Liver (tissue), 8 donors: ENCODE measurements at regions not wholly inside any gene's neighbourhood (a gene's known extent, or its start where the extent isn't known, plus 50 kb on each side); places are given as distances from the start of the nearest gene placed in this dataset.

Source experiments
- DNase-seq: peaks from one replicate; pipeline ENCODE4 v3.0.0-alpha.2; 2017; ENCODE audit warnings: low spot score
- H3K27ac ChIP-seq, 2 donors: one replicate each; pipeline ENCODE4 v1.7.0; 2013; ENCODE audit warnings: inconsistent platforms in 2 of 2, low read length in 2 of 2, control low read depth in 1 of 2, low read depth in 1 of 2, mild to moderate bottlenecking in 1 of 2
- H3K27me3 ChIP-seq, 4 donors: one replicate each; pipeline versions ENCODE4 v1.6.1 to v1.7.0; 2013; ENCODE audit warnings: low read length in 3 of 4, inconsistent platforms in 1 of 4, mild to moderate bottlenecking in 1 of 4, moderate library complexity in 1 of 4; ENCODE audit not compliant: control insufficient read depth in 4 of 4, insufficient read depth in 4 of 4
- H3K36me3 ChIP-seq, 4 donors: one replicate each; pipeline versions ENCODE4 v1.6.1 to v1.7.0; 2013; ENCODE audit warnings: low read length in 3 of 4, mild to moderate bottlenecking in 3 of 4, low read depth in 1 of 4, moderate library complexity in 1 of 4; ENCODE audit not compliant: control insufficient read depth in 4 of 4, insufficient read depth in 3 of 4
- H3K4me1 ChIP-seq, 4 donors: one replicate each; pipeline versions ENCODE4 v1.6.1 to v1.7.0; 2013; ENCODE audit warnings: low read length in 3 of 4, mild to moderate bottlenecking in 3 of 4, moderate library complexity in 1 of 4; ENCODE audit not compliant: control insufficient read depth in 4 of 4, insufficient read depth in 4 of 4
- H3K4me3 ChIP-seq, 3 donors: one replicate each; pipeline versions ENCODE4 v1.6.1 to v1.7.0; 2013; ENCODE audit warnings: low read length in 3 of 3, control low read depth in 1 of 3, low read depth in 1 of 3, mild to moderate bottlenecking in 1 of 3
- H3K9ac ChIP-seq, 2 donors: one replicate each; pipeline ENCODE4 v1.7.0; 2013; ENCODE audit warnings: low read length in 2 of 2, mild to moderate bottlenecking in 2 of 2, moderate library complexity in 2 of 2, control low read depth in 1 of 2, low read depth in 1 of 2
- H3K9me3 ChIP-seq, 4 donors: one replicate each; pipeline versions ENCODE4 v1.6.1 to v1.7.0; 2013; ENCODE audit warnings: low read length in 3 of 4; ENCODE audit not compliant: control insufficient read depth in 4 of 4
- ATF3 ChIP-seq: IDR thresholded peaks from 2 replicates; pipeline ENCODE4 v1.6.1; 2016; ENCODE audit warnings: antibody characterized with exemption
- CTCF ChIP-seq: fragments of 150-350 bp; IDR thresholded peaks from 2 replicates; pipeline ENCODE4 v1.5.1; 2017; ENCODE audit warnings: improper control_type of control experiment, low read depth, low read length; ENCODE audit not compliant: missing input control
- EGR1 ChIP-seq, 2 donors: IDR thresholded peaks; 2 replicates each; pipeline ENCODE4 v1.6.1; 2016 to 2018; ENCODE audit warnings: antibody characterized with exemption in 2 of 2, low read depth in 2 of 2
- FOXA1 ChIP-seq: IDR thresholded peaks from 2 replicates; pipeline ENCODE4 v1.6.1; 2016; ENCODE audit warnings: antibody characterized with exemption
- FOXA2 ChIP-seq: IDR thresholded peaks from 2 replicates; pipeline ENCODE4 v1.6.1; 2016; ENCODE audit warnings: antibody characterized with exemption
- GABPA ChIP-seq, 2 donors: IDR thresholded peaks in 1 of 2; conservative IDR thresholded peaks in 1 of 2; 2 replicates each; pipeline ENCODE4 v1.6.1; 2016; ENCODE audit warnings: antibody characterized with exemption in 2 of 2, mild to moderate bottlenecking in 1 of 2, moderate library complexity in 1 of 2
- HNF4A ChIP-seq, 2 donors: conservative IDR thresholded peaks; 2 replicates each; pipeline ENCODE4 v1.6.1; 2016; ENCODE audit warnings: antibody characterized with exemption in 2 of 2, mild to moderate bottlenecking in 2 of 2
- HNF4G ChIP-seq: IDR thresholded peaks from 2 replicates; pipeline ENCODE4 v1.6.1; 2016; ENCODE audit warnings: antibody characterized with exemption
- JUND ChIP-seq, 2 donors: IDR thresholded peaks; 2 replicates each; pipeline ENCODE4 v1.6.1; 2016; ENCODE audit warnings: antibody characterized with exemption in 2 of 2
- MAX ChIP-seq: IDR thresholded peaks from 2 replicates; pipeline ENCODE4 v1.6.1; 2016; ENCODE audit warnings: antibody characterized with exemption
- NR2F2 ChIP-seq: IDR thresholded peaks from 2 replicates; pipeline ENCODE4 v1.6.1; 2016; ENCODE audit warnings: antibody characterized with exemption
- RAD21 ChIP-seq, 2 donors: IDR thresholded peaks; 2 replicates each; pipeline ENCODE4 v1.6.1; 2016; ENCODE audit warnings: antibody characterized with exemption in 2 of 2, mild to moderate bottlenecking in 2 of 2
- REST ChIP-seq: IDR thresholded peaks from 2 replicates; pipeline ENCODE4 v1.6.1; 2016; ENCODE audit warnings: antibody characterized with exemption, mild to moderate bottlenecking
- RXRA ChIP-seq, 2 donors: IDR thresholded peaks; 2 replicates each; pipeline ENCODE4 v1.6.1; 2017 to 2018; ENCODE audit warnings: antibody characterized with exemption in 2 of 2, mild to moderate bottlenecking in 1 of 2
- SP1 ChIP-seq: IDR thresholded peaks from 2 replicates; pipeline ENCODE4 v1.6.1; 2018; ENCODE audit warnings: antibody characterized with exemption, mild to moderate bottlenecking
- TAF1 ChIP-seq: conservative IDR thresholded peaks from 2 replicates; pipeline ENCODE4 v1.6.1; 2016; ENCODE audit warnings: antibody characterized with exemption, mild to moderate bottlenecking
- YY1 ChIP-seq: IDR thresholded peaks from 2 replicates; pipeline ENCODE4 v1.6.1; 2016; ENCODE audit warnings: antibody characterized with exemption, mild to moderate bottlenecking
- ZBTB33 ChIP-seq: IDR thresholded peaks from 2 replicates; pipeline ENCODE4 v1.6.1; 2016; ENCODE audit warnings: antibody characterized with exemption
- WGBS: extraction: QIAGEN DNeasy Blood & Tissue Kit; methylation state at CpG from one replicate; pipeline ENCODE4 v1.1.7; 2013; 5-methylcytosine and 5-hydroxymethylcytosine counted together
- donor health status: healthy.
- donor health status: healthy.
- donor health status: healthy.
- donor health status: healthy.
- donor health status: healthy.

- no peak overlapping the region for H3K4me3 ChIP-seq
- no peaks in the 10 kb centered on the region for H3K4me1 ChIP-seq
- TF ChIP-seq JUND (IDR thresholded peaks at IDR 0.05) (no peak), ZBTB33 (no peak), RAD21 (IDR thresholded peaks at IDR 0.05) (no peak), MAX (no peak), HNF4G (no peak), FOXA1 (no peak), GABPA (IDR thresholded peaks at IDR 0.05 in 1 of 2, conservative IDR thresholded peaks at IDR 0.05 in 1 of 2) (no peak), HNF4A (conservative IDR thresholded peaks at IDR 0.05) (no peak), ATF3 (no peak), NR2F2 (no peak), SP1 (no peak), EGR1 (IDR thresholded peaks at IDR 0.05; ENCODE audit: low read depth in 2 of 2) (no peak), REST (no peak), CTCF (no peak)
- H3K27ac ChIP-seq, result no peak overlapping the region
- no peaks in the 10 kb centered on the region for H3K36me3 ChIP-seq
- H3K9ac ChIP-seq, result no peak overlapping the region
- no peaks in the 10 kb centered on the region for H3K27me3 ChIP-seq
- no peaks in the 10 kb centered on the region for H3K9me3 ChIP-seq
- no peak for DNase-seq
Measured at GRCh38 chr17:69884356-69884755, 190.7 kb upstream of the KCNJ16 start.

GRCh38 chr17:69884846-69885245 lies 190.2 kb upstream of the KCNJ16 start:
- 44% methylated on average over 2 of the region's 2 CpGs for WGBS

More at GRCh38 chr17:69884846-69885245, 190.2 kb upstream of the KCNJ16 start:
- Histone ChIP-seq H3K9me3 (no peaks in the 10 kb centered on the region), H3K4me3 (no peak overlapping the region), H3K27me3 (no peaks in the 10 kb centered on the region), H3K9ac (no peak overlapping the region), H3K27ac (no peak overlapping the region), H3K4me1 (no peaks in the 10 kb centered on the region), H3K36me3 (no peaks in the 10 kb centered on the region)
- no peak for TF ChIP-seq HNF4A (conservative IDR thresholded peaks at IDR 0.05)
- no peak for TF ChIP-seq HNF4G
- no peak for TF ChIP-seq FOXA2
- TF ChIP-seq JUND (IDR thresholded peaks at IDR 0.05), result no peak
- TF ChIP-seq RXRA (IDR thresholded peaks at IDR 0.05), result no peak
- no peak for TF ChIP-seq ZBTB33
- TF ChIP-seq EGR1 (IDR thresholded peaks at IDR 0.05; ENCODE audit: low read depth in 2 of 2), result no peak
- no peak for TF ChIP-seq CTCF
- no peak for TF ChIP-seq SP1
- TF ChIP-seq FOXA1, result no peak
- TF ChIP-seq ATF3, result no peak
- no peak for TF ChIP-seq RAD21 (IDR thresholded peaks at IDR 0.05)
- TF ChIP-seq TAF1, result no peak
- TF ChIP-seq YY1, result no peak
- DNase-seq, result no peak
